ENCODE measurements at regions not wholly inside any gene's neighbourhood (a gene's known extent, or its start where the extent isn't known, plus 50 kb on each side); places are given as distances from the start of the nearest gene placed in this dataset.

DNA sequence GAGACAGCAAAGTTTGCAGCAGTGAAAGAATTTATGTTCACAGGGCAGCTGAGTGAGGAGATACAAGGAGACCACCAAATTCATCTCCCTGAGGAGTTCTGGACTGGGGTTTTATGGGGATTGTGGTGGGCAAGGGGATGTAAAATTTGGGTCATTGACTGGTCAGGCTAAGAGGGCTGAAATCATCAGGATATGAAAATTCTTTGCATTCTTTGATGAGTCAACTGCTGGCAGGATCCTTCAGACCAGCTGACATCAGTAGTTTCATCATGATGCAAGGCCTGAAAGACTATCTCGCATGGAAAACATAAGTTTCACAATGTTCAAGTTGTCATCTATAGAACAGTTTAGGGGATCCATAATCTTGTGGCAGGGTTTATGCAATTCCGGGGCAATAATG lies 869.5 kb upstream of the PCDH9 start:
- H3K9me2 ChIP-seq, result no peaks in the 10 kb centered on the region
- no peak for DNase-seq
- 58% methylated on average over 2 of the region's 2 CpGs for WGBS (ENCODE audit: low lambda C conversion rate)
- no peak overlapping the region for H3K4me2 ChIP-seq
- H3K79me2 ChIP-seq (ENCODE audit: insufficient read depth), result no peaks in the 10 kb centered on the region
- no peak for TF ChIP-seq JUND (IDR thresholded peaks at IDR 0.05)
- TF ChIP-seq, protein P1, sequence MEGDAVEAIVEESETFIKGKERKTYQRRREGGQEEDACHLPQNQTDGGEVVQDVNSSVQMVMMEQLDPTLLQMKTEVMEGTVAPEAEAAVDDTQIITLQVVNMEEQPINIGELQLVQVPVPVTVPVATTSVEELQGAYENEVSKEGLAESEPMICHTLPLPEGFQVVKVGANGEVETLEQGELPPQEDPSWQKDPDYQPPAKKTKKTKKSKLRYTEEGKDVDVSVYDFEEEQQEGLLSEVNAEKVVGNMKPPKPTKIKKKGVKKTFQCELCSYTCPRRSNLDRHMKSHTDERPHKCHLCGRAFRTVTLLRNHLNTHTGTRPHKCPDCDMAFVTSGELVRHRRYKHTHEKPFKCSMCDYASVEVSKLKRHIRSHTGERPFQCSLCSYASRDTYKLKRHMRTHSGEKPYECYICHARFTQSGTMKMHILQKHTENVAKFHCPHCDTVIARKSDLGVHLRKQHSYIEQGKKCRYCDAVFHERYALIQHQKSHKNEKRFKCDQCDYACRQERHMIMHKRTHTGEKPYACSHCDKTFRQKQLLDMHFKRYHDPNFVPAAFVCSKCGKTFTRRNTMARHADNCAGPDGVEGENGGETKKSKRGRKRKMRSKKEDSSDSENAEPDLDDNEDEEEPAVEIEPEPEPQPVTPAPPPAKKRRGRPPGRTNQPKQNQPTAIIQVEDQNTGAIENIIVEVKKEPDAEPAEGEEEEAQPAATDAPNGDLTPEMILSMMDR (IDR thresholded peaks at IDR 0.05), result no peak
- no peak for TF ChIP-seq ELF1 (IDR thresholded peaks at IDR 0.05)
- H3K9me3 ChIP-seq, result no peaks in the 10 kb centered on the region
- H2AFZ ChIP-seq (ENCODE audit: low read depth), result no peak overlapping the region
- no peaks in the 10 kb centered on the region for H3K4me1 ChIP-seq (ENCODE audit: control insufficient read depth in 1 of 2, insufficient read depth in 2 of 2, low read depth in 1 of 2, low read length in 1 of 2)
- no peak overlapping the region for H3K9ac ChIP-seq
- CTCF ChIA-PET, result no interaction called here
- POLR2A ChIA-PET, result no interaction called here
- no peak overlapping the region for H3K27ac ChIP-seq (ENCODE audit: low read depth in 2 of 2, low read length in 1 of 2)
- H3K4me3 ChIP-seq (ENCODE audit: low read depth in 2 of 2, low read length in 1 of 2), result no peak overlapping the region
- no peaks in the 10 kb centered on the region for H4K20me1 ChIP-seq (ENCODE audit: insufficient read depth)
- no peaks in the 10 kb centered on the region for H3K36me3 ChIP-seq (replicated peaks in 1 of 2; ENCODE audit: control insufficient read depth in 1 of 2, insufficient read depth in 2 of 2, low read length in 1 of 2)
- H3F3A ChIP-seq (replicated peaks; ENCODE audit: insufficient read depth), result no peaks in the 10 kb centered on the region
- no peaks in the 10 kb centered on the region for H3K27me3 ChIP-seq (ENCODE audit: insufficient read depth)

DNA sequence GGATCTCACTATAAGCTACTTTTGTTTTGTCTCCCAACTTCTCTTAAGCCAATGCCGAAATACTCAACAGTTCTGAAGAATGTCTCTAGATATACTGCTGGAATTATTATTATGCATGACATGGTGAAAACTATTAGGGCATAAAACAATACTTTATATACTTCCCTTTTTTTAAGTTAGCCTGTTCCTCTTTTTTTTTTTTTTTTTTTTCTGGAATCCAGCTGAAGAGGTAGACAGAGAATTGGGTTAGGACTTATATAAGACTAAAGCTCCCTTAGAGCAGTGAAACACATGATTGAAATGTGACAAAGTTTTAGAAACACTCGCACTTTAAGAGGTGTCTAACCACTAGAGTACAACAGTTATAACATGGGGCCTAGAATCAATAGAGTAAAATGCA lies 850.9 kb upstream of the PCDH9 start:
- DNase-seq, result no peak
- TF ChIP-seq MEF2A (IDR thresholded peaks at IDR 0.05; ENCODE audit: borderline replicate concordance, low read depth), result no peak
- TF ChIP-seq, protein P2, sequence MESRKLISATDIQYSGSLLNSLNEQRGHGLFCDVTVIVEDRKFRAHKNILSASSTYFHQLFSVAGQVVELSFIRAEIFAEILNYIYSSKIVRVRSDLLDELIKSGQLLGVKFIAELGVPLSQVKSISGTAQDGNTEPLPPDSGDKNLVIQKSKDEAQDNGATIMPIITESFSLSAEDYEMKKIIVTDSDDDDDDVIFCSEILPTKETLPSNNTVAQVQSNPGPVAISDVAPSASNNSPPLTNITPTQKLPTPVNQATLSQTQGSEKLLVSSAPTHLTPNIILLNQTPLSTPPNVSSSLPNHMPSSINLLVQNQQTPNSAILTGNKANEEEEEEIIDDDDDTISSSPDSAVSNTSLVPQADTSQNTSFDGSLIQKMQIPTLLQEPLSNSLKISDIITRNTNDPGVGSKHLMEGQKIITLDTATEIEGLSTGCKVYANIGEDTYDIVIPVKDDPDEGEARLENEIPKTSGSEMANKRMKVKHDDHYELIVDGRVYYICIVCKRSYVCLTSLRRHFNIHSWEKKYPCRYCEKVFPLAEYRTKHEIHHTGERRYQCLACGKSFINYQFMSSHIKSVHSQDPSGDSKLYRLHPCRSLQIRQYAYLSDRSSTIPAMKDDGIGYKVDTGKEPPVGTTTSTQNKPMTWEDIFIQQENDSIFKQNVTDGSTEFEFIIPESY (IDR thresholded peaks at IDR 0.05; ENCODE audit: borderline replicate concordance, low read depth), result no peak
- no peak for TF ChIP-seq NFIC (IDR thresholded peaks at IDR 0.05; ENCODE audit: borderline replicate concordance)
- Histone ChIP-seq H3K9me3 (no peaks in the 10 kb centered on the region), H3K27ac (ENCODE audit: low read depth in 2 of 2, low read length in 1 of 2) (no peak overlapping the region), H3K27me3 (ENCODE audit: insufficient read depth) (no peaks in the 10 kb centered on the region), H3F3A (replicated peaks; ENCODE audit: insufficient read depth) (no peaks in the 10 kb centered on the region), H3K4me2 (no peak overlapping the region), H2AFZ (ENCODE audit: low read depth) (no peak overlapping the region), H3K4me1 (ENCODE audit: control insufficient read depth in 1 of 2, insufficient read depth in 2 of 2, low read depth in 1 of 2, low read length in 1 of 2) (no peaks in the 10 kb centered on the region; a peak in 1 of 4 replicates), H3K79me2 (ENCODE audit: insufficient read depth) (no peaks in the 10 kb centered on the region), H3K36me3 (replicated peaks in 1 of 2; ENCODE audit: control insufficient read depth in 1 of 2, insufficient read depth in 2 of 2, low read length in 1 of 2) (no peaks in the 10 kb centered on the region), H3K9ac (no peak overlapping the region), H3K4me3 (ENCODE audit: low read depth in 2 of 2, low read length in 1 of 2) (no peak overlapping the region), H3K9me2 (no peaks in the 10 kb centered on the region), H4K20me1 (ENCODE audit: insufficient read depth) (no peaks in the 10 kb centered on the region)
- POLR2A ChIA-PET, result no interaction called here
- 78% methylated on average over 2 of the region's 2 CpGs for WGBS (ENCODE audit: low lambda C conversion rate)
- CTCF ChIA-PET, result no interaction called here

DNA sequence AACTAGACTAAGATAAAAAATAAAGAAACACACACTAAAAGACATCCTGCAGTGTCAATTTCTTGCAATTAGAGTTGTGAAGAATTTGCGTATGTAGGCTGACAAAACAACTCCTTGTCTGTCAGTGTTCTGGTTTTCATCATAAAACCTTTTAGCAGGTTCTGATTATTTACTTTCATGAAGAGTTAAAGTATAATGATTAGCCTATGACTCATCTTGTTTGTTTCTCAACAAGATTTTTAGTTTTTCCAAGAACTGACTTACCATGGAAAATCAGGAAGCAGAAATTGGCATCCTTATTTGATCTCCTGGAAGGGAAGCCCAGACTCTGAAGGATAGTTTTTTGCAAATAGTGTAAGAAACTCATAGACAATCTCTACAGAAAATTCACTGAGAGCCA lies 848.7 kb upstream of the PCDH9 start:
- H4K20me1 ChIP-seq (ENCODE audit: insufficient read depth), result no peaks in the 10 kb centered on the region
- ChIA-PET CTCF (no interaction called here), POLR2A (no interaction called here)
- H3K27me3 ChIP-seq (ENCODE audit: insufficient read depth), result no peaks in the 10 kb centered on the region
- no peak for DNase-seq
- H3K4me1 ChIP-seq (ENCODE audit: control insufficient read depth in 1 of 2, insufficient read depth in 2 of 2, low read depth in 1 of 2, low read length in 1 of 2), result no peaks in the 10 kb centered on the region; a peak in 1 of 4 replicates
- H3K79me2 ChIP-seq (ENCODE audit: insufficient read depth), result no peaks in the 10 kb centered on the region
- WGBS (ENCODE audit: low lambda C conversion rate), result 50% methylated on average over 1 of the region's 1 CpG
- no peaks in the 10 kb centered on the region for H3F3A ChIP-seq (replicated peaks; ENCODE audit: insufficient read depth)
- no peak overlapping the region for H3K9ac ChIP-seq
- TF ChIP-seq POLR2AphosphoS5 (IDR thresholded peaks at IDR 0.05; ENCODE audit: low read depth, low read length), result no peak
- TF ChIP-seq, protein P1 (IDR thresholded peaks at IDR 0.05), result no peak
- TF ChIP-seq, protein P3, sequence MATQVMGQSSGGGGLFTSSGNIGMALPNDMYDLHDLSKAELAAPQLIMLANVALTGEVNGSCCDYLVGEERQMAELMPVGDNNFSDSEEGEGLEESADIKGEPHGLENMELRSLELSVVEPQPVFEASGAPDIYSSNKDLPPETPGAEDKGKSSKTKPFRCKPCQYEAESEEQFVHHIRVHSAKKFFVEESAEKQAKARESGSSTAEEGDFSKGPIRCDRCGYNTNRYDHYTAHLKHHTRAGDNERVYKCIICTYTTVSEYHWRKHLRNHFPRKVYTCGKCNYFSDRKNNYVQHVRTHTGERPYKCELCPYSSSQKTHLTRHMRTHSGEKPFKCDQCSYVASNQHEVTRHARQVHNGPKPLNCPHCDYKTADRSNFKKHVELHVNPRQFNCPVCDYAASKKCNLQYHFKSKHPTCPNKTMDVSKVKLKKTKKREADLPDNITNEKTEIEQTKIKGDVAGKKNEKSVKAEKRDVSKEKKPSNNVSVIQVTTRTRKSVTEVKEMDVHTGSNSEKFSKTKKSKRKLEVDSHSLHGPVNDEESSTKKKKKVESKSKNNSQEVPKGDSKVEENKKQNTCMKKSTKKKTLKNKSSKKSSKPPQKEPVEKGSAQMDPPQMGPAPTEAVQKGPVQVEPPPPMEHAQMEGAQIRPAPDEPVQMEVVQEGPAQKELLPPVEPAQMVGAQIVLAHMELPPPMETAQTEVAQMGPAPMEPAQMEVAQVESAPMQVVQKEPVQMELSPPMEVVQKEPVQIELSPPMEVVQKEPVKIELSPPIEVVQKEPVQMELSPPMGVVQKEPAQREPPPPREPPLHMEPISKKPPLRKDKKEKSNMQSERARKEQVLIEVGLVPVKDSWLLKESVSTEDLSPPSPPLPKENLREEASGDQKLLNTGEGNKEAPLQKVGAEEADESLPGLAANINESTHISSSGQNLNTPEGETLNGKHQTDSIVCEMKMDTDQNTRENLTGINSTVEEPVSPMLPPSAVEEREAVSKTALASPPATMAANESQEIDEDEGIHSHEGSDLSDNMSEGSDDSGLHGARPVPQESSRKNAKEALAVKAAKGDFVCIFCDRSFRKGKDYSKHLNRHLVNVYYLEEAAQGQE (IDR thresholded peaks at IDR 0.05; ENCODE audit: low read depth, low read length), result no peak
- TF ChIP-seq FOXJ3 (CRISPR knock-in tag; IDR thresholded peaks at IDR 0.05), result no peak
- TF ChIP-seq, protein P4, sequence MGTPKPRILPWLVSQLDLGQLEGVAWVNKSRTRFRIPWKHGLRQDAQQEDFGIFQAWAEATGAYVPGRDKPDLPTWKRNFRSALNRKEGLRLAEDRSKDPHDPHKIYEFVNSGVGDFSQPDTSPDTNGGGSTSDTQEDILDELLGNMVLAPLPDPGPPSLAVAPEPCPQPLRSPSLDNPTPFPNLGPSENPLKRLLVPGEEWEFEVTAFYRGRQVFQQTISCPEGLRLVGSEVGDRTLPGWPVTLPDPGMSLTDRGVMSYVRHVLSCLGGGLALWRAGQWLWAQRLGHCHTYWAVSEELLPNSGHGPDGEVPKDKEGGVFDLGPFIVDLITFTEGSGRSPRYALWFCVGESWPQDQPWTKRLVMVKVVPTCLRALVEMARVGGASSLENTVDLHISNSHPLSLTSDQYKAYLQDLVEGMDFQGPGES (IDR thresholded peaks at IDR 0.05; ENCODE audit: low read depth, low read length), result no peak
- H3K27ac ChIP-seq (ENCODE audit: low read depth in 2 of 2, low read length in 1 of 2), result no peak overlapping the region
- no peaks in the 10 kb centered on the region for H3K9me3 ChIP-seq
- no peaks in the 10 kb centered on the region for H3K36me3 ChIP-seq (replicated peaks in 1 of 2; ENCODE audit: control insufficient read depth in 1 of 2, insufficient read depth in 2 of 2, low read length in 1 of 2)
- H2AFZ ChIP-seq (ENCODE audit: low read depth), result no peak overlapping the region
- no peaks in the 10 kb centered on the region for H3K9me2 ChIP-seq
- H3K4me2 ChIP-seq, result no peak overlapping the region
- H3K4me3 ChIP-seq (ENCODE audit: low read depth in 2 of 2, low read length in 1 of 2), result no peak overlapping the region

Data from SK-N-SH (cell line).